Activated naive CD4-positive, alpha-beta T cell treated with anti-CD3 and anti-CD28 coated beads, Interleukin-2, amount 50 U/mL, for 72 hours (primary cell): ENCODE measurements at regions not wholly inside any gene's neighbourhood (a gene's known extent, or its start where the extent isn't known, plus 50 kb on each side); places are given as distances from the start of the nearest gene placed in this dataset.

Experiments used
- ATAC-seq, 2 donors: fragments of 150-1000 bp; cut with Tn5 transposase; 2 replicates each; pipeline ENCODE4 v1.10.0; 2021; ENCODE audit warnings: mild to moderate bottlenecking in 2 of 2, moderate library complexity in 2 of 2
- DNase-seq, 2 donors: peaks; one replicate each; pipeline ENCODE4 v3.0.0; 2021 to 2022; ENCODE audit warnings: low spot score in 2 of 2
- H3K27ac Mint-ChIP-seq, 2 donors: one replicate each; pipeline ENCODE4 v1.8.0; 2022; ENCODE audit warnings: mild to moderate bottlenecking in 2 of 2, mixed read lengths in 2 of 2
- H3K36me3 Mint-ChIP-seq, 2 donors: one replicate each; pipeline ENCODE4 v1.8.0; 2022; ENCODE audit warnings: mixed read lengths in 2 of 2
- H3K9me3 Mint-ChIP-seq, 2 donors: one replicate each; pipeline ENCODE4 v1.8.0; 2022; ENCODE audit warnings: mixed read lengths in 2 of 2

DNA sequence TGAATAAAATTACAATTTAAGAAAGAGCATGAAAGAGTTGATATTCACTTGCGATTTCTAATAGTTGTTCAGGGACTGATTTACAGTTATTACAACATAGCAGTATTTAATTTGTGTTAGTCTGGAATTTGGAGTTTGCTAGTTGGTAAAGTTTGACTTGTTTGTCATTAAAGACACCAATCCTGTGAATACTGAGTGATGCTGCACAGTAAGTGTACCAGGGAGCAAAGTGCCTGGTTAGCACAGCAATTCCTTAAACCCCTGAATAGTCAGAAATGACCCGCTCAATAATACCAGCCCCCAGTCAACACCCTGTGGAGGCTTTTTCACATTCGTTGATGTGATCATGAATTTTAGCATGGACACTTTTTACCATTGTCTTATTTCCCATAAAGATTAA is 122.2 kb upstream of the GC start:
- peaks cover 0 to 5% of the 10 kb centered on the region in 2 donors for H3K36me3 Mint-ChIP-seq
- H3K9me3 Mint-ChIP-seq = peaks cover 5% of the 10 kb centered on the region in 2 donors
- DNase-seq = no peak
- no peak for ATAC-seq
- no peak overlapping the region for H3K27ac Mint-ChIP-seq

DNA sequence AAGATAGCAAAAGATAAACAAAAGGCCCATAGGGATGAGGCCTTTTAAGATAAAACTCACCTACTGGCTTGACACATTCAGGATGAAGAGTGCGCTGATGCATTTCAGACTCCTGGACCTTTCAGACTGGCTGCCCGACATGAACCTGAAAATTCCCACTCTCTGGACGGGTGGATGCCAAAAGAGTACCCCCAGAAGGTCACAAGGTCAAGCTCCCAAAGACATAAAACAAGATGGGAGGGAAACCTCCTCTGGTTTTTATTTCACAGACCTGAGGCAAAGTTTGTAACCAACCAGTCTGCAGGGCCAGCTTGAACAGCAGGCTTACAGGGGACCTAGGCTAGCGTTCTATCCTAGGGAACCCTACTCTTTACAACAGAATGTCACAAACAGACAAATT is 123.2 kb upstream of the GC start:
- H3K36me3 Mint-ChIP-seq = peaks cover 0 to 5% of the 10 kb centered on the region in 2 donors
- ATAC-seq = no peak
- H3K27ac Mint-ChIP-seq = no peak overlapping the region
- DNase-seq = no peak
- H3K9me3 Mint-ChIP-seq = peaks cover 5% of the 10 kb centered on the region in 2 donors

DNA sequence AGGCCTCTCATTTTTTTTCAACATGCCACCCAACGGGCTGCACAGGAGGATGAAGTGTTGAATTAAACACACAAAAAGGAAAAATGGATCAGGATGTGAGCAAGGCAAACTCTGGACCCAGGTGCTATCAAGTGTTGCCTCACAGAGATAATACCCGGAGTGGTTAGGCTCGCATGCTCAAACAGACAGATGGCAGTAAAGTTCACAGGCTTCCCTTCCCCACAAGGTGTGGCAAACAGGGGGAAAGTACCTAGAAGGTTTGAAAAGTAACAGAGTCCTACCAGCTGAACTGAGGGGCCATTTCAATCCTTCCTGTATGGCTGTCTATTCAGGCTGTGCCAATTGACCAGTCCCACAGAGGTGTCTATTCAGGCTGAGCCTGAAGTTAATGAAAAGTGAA is 123.9 kb upstream of the GC start:
- ATAC-seq (no peak), DNase-seq (no peak)
- Mint-ChIP-seq H3K9me3 (peaks cover 5% of the 10 kb centered on the region in 2 donors), H3K27ac (no peak overlapping the region), H3K36me3 (peaks cover 0 to 5% of the 10 kb centered on the region in 2 donors)

DNA sequence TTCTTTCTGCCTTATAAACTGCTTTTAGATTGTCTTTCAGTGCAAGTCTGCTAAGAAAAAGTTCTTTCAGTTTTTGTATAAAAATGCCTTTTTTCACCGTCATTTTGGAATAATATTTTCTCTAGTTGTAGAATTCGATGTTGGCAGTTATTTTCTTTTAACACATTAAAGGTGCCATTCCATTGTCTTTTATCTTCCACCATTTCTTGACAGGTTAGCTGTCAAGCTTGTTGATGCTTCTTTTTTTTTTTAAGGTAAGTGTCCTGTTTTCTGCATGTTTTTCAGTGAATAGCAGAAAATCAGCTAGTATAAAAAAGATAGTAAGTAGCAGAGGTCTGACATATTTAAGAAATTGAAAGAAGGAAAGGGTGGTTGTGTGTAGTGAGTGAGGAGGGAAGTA is 118.5 kb upstream of the NPFFR2 start:
- no peaks in the 10 kb centered on the region for H3K36me3 Mint-ChIP-seq
- peak overlapping the region in 1 of 2 donors; percentile 10 for H3K27ac Mint-ChIP-seq

DNA sequence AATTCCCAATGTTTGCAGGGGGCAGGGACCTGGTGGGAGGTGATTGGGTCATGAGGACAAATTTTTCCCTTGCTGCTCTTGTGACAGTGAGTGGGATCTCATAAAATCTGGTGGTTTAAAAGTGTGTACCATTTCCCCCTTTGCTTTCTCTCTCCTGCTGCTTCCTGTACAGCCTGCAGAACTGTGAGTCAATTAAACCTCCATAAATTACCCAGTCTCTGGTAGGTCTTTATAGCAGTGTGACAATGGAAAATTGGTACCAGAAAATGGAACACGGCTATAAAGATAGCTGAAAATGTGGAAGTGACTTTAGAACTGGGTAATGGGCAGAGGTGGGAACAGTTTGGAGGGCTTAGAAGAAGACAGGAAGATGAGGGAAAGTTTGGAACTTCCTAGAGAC is 108.7 kb upstream of the NPFFR2 start:
- Mint-ChIP-seq H3K36me3 (no peaks in the 10 kb centered on the region), H3K27ac (no peak overlapping the region), H3K9me3 (peaks cover 0 to 8% of the 10 kb centered on the region in 2 donors)
- no peak for ATAC-seq
- DNase-seq = no peak

More for the DNA sequence above, 118.5 kb upstream of the NPFFR2 start:
- ATAC-seq (no peak), DNase-seq (no peak)
- H3K9me3 Mint-ChIP-seq = peaks cover 4 to 8% of the 10 kb centered on the region in 2 donors

DNA sequence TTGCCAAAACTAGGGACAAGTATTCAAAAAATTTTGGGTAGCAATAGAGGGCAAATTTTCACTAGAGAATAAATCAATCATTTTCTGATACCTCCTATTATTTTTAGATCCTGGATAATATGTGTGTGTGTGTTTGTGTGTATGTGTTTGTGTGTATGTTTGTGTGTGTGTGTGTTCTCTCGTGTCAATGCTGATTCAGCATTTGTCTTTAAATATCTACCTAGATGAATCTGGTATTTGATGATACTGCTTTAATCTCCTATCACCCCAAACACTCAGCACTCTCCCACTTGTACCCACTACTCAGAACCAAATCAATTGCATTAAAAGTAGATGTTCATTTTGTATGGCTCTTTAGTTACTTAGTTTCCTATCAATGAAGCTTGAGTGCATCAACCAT is 101.3 kb upstream of the NPFFR2 start:
- DNase-seq (no peak), ATAC-seq (no peak)
- no peak overlapping the region for H3K27ac Mint-ChIP-seq
- H3K9me3 Mint-ChIP-seq = no peaks in the 10 kb centered on the region
- H3K36me3 Mint-ChIP-seq = no peaks in the 10 kb centered on the region

DNA sequence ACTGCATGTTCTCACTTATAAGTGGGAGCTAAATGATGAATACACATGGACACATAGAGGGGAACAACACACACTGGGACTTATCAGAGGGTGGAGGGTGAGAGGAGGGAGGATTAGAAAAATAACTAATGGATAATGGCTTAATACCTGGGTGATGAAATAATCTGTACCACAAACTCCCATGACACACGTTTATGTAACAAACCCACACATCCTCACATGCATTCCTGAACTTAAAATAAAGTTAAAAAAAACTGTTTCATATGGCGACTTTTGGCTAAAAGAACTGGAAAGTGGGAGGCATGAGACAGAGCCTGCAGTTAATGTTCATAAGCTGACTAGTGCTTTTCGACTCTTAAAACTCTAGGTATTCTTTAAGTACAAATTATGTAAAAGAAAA is 98.9 kb upstream of the NPFFR2 start:
- Mint-ChIP-seq H3K9me3 (no peaks in the 10 kb centered on the region), H3K27ac (no peak overlapping the region), H3K36me3 (no peaks in the 10 kb centered on the region)
- ATAC-seq = no peak
- no peak for DNase-seq

DNA sequence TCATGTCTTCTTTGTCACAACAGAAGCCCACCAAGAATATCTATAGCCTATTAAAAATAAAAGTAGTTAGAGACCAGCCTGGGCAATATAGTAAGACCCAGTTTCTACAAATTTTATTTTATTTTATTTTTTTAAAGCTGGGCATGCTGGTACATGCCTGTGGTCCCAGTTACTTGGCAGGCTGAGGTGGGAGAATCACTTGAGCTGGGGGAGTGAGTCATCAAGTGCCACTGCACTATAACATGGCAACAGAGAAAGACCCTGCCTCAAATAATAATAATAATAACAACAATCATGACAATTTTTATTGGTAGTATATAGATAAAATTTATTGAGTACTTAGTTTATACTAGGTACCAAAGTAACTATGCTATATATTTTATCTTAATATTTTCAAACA is 93.0 kb upstream of the NPFFR2 start:
- DNase-seq = no peak
- Mint-ChIP-seq H3K36me3 (no peaks in the 10 kb centered on the region), H3K9me3 (no peaks in the 10 kb centered on the region), H3K27ac (no peak overlapping the region)
- no peak for ATAC-seq

DNA sequence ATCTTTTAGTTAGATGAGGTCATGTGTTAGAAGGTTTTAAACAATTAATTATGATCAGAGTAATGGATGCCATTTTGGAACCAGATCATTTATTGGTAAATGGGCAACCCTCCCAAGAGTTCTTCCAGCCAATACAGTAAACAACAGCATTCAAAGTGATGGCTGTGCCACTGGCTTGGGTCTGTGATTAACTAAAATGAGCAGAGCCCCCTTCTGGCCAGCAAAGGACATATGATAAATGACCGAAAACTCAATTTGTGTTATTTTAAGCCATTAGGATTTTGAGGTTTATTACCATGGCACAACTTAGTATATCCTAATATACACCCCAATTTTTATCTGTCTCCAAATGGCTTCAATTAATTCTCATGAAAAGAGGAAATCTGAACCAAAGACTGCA is 90.8 kb upstream of the NPFFR2 start:
- no peak for DNase-seq
- Mint-ChIP-seq H3K36me3 (no peaks in the 10 kb centered on the region), H3K9me3 (peaks cover 9 to 14% of the 10 kb centered on the region in 2 donors), H3K27ac (no peak overlapping the region)
- ATAC-seq = no peak

DNA sequence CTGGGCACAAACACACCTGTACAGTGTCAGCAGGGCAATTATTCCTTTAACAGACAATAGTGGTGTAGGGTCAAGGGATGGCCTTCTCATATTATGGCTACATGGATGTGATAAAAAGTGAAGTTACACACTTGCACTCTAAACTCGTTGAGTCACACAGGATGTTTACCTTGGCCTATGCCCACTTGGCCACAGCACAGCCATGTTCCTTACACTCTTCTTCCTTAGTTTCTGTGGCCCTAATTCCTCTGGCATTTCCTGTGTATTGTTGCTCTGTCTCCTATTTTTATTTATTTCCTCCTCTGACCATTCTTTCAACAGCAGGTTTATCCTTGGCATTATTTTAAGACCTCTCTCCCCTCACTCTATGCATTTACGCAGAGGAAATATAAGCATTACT is 86.8 kb upstream of the NPFFR2 start:
- ATAC-seq (no peak), DNase-seq (no peak)
- no peaks in the 10 kb centered on the region for H3K36me3 Mint-ChIP-seq
- no peak overlapping the region for H3K27ac Mint-ChIP-seq
- peaks cover 20 to 25% of the 10 kb centered on the region in 2 donors for H3K9me3 Mint-ChIP-seq

DNA sequence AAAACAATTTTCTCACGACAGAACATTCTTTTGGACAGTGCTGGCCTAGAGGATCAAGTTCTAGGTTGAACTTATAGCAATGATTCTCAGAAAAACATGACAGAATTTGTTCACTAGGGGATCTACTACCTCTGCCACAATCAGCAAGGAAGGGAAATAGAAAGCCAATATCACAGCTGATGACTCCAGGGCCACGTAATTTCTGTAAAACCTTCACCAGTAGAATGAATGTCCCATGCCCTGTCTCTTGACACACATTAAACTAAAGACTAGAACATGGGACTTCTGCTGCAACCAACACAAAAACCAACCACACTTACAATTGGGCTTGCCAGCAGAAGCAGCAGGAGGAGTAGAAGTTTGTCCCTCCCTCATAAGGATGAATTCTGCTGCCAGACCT is 86.0 kb upstream of the NPFFR2 start:
- peaks cover 0 to 5% of the 10 kb centered on the region in 2 donors for H3K36me3 Mint-ChIP-seq
- H3K27ac Mint-ChIP-seq = no peak overlapping the region
- DNase-seq (no peak), ATAC-seq (no peak)
- H3K9me3 Mint-ChIP-seq = peaks cover 20 to 31% of the 10 kb centered on the region in 2 donors

DNA sequence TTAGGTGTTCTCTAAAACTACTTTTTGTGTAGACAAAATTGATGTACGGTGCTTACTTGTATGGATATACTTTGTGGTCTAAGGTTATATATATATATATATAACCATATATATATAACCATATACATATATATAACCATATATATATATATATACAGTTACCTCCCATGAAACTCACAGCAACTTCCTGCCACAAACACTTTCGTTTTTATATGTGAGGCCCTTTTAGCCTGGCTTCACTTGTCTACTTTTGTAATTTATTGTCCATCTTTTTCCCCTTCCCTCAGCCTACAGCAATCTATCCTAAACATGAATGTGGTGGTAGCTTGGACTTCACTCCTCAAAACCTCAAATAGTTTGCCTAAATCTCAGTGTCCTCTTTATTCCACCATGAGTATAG is 72.8 kb upstream of the NPFFR2 start:
- ATAC-seq (no peak), DNase-seq (no peak)
- H3K27ac Mint-ChIP-seq = no peak overlapping the region
- peaks cover 3 to 14% of the 10 kb centered on the region in 2 donors for H3K9me3 Mint-ChIP-seq
- no peaks in the 10 kb centered on the region for H3K36me3 Mint-ChIP-seq

DNA sequence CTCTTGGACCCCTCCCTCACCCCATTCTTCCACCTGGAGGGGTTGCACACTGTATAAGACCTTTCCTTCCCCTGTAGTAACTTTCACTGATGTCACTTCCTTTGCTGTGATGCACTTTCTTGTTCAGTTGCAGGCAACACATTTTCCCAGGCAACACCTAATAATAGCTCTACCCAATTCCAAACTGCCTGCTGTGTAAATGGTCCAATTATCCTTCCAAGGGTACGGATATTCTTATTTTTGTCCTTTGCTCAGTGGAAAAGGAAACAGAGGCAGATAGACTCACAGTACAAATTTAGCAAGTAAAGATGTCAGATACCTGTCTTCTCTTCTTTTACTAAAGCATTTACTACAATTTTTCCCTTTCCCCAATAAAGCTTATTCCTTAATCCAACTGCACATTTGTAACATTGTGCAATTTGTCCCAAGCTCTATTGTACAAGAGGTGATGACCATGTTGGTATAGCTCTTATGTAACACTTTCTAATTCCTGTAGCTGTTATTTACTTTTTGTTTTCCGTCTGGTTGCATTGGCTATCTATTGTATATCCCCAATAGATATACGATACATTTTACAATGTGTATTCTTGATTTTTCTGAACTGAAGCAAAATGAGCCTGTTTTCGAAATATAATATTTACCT is 69.1 kb upstream of the NPFFR2 start:
- Mint-ChIP-seq H3K27ac (no peak overlapping the region), H3K9me3 (peaks cover 2 to 4% of the 10 kb centered on the region in 2 donors), H3K36me3 (no peaks in the 10 kb centered on the region)
- no peak for DNase-seq
- no peak for ATAC-seq

DNA sequence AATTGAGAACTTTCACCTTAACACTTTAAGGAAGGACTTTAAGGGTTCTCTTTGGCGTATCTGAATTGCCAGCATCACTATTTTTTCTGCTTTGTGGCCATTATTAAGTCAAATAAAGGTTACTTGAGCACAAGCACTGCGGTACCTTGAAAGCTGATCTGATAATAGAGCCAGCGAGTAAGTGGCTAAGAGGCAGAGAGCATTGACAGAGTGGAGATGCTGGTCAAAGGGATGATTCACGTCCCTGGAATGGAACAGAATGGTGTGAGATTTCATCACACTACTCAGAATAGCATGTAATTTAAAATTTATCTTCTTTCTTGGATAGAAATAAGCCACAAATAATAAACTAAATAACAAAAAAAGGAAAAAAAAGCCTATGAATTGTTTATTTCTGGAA is 57.1 kb upstream of the NPFFR2 start:
- DNase-seq = no peak
- Mint-ChIP-seq H3K27ac (no peak overlapping the region), H3K9me3 (peaks cover 0 to 3% of the 10 kb centered on the region in 2 donors), H3K36me3 (no peaks in the 10 kb centered on the region)
- ATAC-seq = no peak

DNA sequence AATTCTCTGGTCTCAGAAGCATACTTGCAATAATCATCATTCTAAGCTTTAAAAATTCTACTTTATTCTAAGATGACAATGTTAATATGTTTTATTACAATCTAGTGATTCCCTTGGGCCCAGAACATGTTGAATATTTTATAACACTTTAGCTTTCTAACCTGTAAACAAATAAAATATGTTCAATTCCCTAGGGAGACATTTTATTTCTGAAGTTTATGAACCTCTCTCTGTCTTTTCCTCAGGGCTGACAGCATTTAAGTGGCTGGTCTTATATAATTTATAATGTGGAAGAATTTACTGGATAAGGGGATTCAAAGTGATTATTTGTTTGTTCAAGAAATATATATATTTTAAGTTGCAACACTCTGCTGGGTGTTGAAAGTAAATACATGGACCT is 55.3 kb upstream of the NPFFR2 start:
- Mint-ChIP-seq H3K36me3 (no peaks in the 10 kb centered on the region), H3K9me3 (no peaks in the 10 kb centered on the region), H3K27ac (no peak overlapping the region)
- DNase-seq = no peak
- no peak for ATAC-seq

DNA sequence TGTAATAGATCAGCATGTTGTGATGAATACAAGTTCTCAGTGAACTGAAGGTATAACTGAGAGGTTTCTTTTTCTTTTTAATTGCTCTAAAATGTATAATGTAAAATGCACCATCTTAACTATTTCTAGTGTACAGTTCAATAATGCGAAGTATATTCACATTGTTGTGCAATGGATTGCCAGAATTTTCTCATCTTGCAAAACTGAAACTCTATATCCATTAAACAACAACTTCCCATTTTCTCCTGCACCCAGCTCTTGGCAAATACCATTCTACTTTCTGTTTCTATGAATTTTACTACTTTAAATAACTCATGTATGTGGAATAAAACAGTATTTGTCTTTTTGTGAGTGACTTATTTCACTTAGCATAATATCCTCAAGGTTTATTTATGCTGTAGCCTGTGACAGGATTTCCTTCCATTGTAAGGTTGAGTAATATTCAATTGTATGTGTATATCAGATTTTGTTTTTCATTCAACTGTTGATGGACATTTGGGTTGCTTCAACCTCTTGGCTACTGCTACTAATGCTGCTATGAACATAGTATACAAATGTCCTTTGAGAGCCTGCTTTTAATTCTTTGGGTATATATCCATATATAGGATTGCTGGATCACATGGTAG is 53.5 kb upstream of the NPFFR2 start:
- no peak overlapping the region for H3K27ac Mint-ChIP-seq
- ATAC-seq = no peak
- peaks cover 0 to under 1% of the 10 kb centered on the region in 2 donors for H3K9me3 Mint-ChIP-seq
- no peak for DNase-seq
- no peaks in the 10 kb centered on the region for H3K36me3 Mint-ChIP-seq

DNA sequence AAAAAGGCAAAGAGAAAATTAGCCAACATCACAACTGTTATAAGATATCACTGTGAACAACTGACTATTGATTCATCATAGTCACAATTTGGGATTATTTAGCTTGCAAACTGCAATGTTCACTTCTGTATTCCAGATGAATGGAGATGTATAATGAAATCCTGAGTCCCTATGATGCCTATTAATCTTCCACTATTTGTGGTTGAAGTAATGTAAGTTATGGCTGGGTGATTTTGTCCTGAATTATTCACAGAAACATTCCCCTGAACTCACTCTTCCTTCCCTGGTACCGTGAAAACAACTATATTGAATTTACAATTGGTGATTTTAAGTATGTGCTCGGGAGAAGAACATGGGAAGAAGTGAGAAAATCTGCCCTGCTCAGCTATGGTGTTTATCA is 50.8 kb upstream of the NPFFR2 start:
- DNase-seq (no peak), ATAC-seq (no peak)
- Mint-ChIP-seq H3K27ac (no peak overlapping the region), H3K36me3 (no peaks in the 10 kb centered on the region), H3K9me3 (peaks cover 3 to 4% of the 10 kb centered on the region in 2 donors)
